DND-41 (cell line): ENCODE measurements at regions not wholly inside any gene's neighbourhood (a gene's known extent, or its start where the extent isn't known, plus 50 kb on each side); places are given as distances from the start of the nearest gene placed in this dataset.

Source experiments
- EZH2 ChIP-seq: IDR thresholded peaks from 3 replicates; pipeline ENCODE4 v1.6.1; 2012; ENCODE audit warnings: borderline replicate concordance, low read depth, mild to moderate bottlenecking, moderate library complexity, low read length, inconsistent platforms; ENCODE audit not compliant: severe bottlenecking
- TF ChIP-seq, protein P1 (sequence below): IDR thresholded peaks from 2 replicates; pipeline ENCODE4 v1.5.1; 2012; ENCODE audit warnings: borderline replicate concordance, low read length, moderate library complexity, mild to moderate bottlenecking; ENCODE audit not compliant: poor library complexity, severe bottlenecking; ENCODE audit errors: extremely low read depth

GRCh38 chr20:39792334-39792733 lies 830.2 kb downstream of the DHX35 start:
- TF ChIP-seq, protein P1, sequence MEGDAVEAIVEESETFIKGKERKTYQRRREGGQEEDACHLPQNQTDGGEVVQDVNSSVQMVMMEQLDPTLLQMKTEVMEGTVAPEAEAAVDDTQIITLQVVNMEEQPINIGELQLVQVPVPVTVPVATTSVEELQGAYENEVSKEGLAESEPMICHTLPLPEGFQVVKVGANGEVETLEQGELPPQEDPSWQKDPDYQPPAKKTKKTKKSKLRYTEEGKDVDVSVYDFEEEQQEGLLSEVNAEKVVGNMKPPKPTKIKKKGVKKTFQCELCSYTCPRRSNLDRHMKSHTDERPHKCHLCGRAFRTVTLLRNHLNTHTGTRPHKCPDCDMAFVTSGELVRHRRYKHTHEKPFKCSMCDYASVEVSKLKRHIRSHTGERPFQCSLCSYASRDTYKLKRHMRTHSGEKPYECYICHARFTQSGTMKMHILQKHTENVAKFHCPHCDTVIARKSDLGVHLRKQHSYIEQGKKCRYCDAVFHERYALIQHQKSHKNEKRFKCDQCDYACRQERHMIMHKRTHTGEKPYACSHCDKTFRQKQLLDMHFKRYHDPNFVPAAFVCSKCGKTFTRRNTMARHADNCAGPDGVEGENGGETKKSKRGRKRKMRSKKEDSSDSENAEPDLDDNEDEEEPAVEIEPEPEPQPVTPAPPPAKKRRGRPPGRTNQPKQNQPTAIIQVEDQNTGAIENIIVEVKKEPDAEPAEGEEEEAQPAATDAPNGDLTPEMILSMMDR: no peak
- no peak for TF ChIP-seq EZH2
